ENCODE measurements at regions not wholly inside any gene's neighbourhood (a gene's known extent, or its start where the extent isn't known, plus 50 kb on each side); places are given as distances from the start of the nearest gene placed in this dataset.
"Not testable (repeated sequence)": the region's sequence is repeated elsewhere in the genome, so short reads cannot be mapped to it uniquely, and the experiment has no call there.

- DNase-seq: no peak
Measured at GRCh38 chr18:78816114-78816513, 163.5 kb upstream of the SALL3 start.

GRCh38 chr18:78816916-78817315, 162.7 kb upstream of the SALL3 start:
- no peak for DNase-seq

DNA sequence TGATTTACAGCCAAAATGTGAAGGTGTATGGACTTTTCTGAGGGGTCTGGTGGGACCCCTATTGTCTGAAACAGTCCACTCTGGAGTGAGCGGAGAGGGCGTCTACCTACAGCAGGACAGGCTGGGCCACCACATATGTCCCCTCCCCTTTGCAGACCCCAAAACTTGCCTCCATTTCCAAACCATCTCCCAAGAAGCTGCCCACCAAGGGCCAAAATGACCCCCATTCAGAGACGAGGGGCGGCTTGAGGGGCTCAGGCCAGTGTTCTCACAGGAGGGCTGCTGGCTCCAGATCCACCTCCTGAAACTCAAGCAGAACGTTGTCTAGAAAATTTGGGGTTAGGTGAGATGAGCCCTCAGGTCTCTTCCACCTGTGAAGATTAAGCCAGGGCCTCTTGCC, 161.1 kb upstream of the SALL3 start:
- DNase-seq: no peak

- DNase-seq: no peak
Measured at GRCh38 chr18:78818961-78819360, 160.7 kb upstream of the SALL3 start.

DNA sequence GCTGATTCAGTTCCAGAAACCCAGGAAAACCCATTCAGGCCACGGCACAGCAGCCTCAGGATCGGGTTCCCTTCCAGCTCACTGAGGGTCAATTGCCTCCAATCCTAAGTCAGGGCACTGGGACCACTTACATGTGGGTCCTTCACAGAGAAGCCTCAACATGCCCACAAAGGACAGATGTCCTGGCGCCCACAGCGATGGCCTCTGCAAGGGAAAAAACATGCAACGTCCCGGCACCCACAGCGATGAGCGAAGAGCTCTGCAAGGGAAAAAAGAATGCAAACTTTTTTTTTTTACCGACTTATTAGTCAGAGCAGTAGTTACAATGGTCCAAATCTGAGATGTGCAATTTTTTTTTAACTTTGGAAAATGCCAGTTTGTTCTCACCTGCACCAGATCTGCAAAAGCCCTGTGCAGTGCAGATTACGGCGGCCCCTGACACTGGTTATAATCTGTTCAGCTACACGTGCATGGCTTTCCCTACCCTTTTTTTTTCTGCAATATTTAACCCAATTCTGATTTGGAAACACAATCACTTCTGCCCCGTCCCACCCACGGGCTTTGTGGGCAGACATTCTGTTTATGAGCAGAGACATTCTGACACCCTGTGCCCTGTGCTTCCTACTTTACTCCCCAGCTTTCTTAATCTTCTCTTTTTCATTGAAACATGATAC, 159.3 kb upstream of the SALL3 start:
- DNase-seq: no peak

GRCh38 chr18:78821396-78821795, 158.2 kb upstream of the SALL3 start:
- no peak for DNase-seq

DNA sequence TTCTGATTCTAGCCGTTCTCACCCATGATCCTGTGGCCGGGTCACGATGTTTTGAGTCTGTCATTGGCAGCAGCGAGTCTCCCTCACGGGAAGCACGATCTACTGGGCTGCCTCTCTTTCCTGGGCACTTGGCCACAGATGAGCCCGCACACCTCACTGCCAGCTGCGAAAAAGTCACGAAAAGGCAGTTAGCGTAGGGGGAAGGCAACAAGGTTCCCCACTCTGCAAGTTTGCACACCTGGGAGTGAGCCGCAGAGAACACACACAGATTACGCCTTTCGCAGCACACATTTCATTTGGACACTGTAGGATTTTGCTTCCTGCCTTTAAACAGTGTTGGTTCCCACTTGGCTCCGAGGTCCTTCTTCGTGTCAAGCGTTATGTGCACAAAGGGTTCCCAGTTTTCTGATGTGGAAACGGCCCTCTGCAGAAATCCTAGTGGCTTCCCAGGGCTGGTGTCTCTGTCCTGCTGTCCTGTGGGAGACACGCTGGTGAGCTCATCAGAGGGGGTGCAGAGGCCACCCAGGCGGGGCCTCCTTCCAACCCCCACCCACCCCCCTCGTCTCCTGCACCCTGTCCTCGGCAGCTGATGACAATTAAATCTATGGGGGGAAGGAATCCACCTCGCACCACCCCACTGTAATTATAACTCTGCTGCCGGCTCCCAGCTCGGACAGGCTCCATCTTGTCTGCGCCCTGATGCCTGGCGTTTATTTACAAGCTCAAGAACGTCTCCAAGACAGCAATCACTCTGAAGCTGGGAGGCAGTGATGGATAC, 157.3 kb upstream of the SALL3 start:
- DNase-seq: no peak

DNA sequence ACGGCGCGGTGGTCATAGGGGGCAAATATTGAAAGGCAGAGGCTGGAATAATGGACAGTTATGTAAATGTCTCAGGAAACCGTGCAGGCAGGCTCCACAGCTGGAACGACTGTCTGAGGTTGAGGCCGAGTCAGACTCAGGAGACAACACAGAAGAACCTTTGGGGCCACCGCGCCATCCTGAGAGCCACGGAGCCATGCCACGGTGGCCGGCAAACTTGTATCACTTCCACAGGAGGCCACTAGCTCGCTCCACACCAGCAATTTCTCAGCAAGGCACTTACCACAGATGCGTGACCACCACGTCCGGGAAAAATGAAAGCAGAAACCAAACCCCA, 156.7 kb upstream of the SALL3 start:
- DNase-seq: no peak

DNA sequence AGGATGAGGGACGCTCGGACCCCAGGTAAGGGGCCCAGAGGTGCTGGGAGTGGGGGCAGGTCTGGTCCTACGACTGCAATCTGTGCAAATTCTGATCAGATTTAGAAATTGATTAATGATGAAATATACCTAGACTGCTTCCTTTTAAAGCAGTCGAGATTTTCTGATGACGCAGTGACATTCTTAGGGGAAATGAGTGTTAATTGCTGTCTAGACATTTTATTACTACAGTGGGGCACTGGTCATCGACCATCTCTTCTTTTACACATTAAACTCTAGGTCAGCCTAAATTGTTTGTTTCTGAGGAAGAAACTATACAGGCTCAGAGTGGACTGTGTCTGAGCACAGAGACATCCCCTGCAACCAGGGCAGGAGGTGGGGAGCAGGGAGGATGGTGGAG, 154.4 kb upstream of the SALL3 start:
- DNase-seq: no peak

GRCh38 chr18:78826631-78827030, 153.0 kb upstream of the SALL3 start:
- no peak for DNase-seq

- DNase-seq: no peak
Measured at GRCh38 chr18:78827141-78827540, 152.5 kb upstream of the SALL3 start.

DNA sequence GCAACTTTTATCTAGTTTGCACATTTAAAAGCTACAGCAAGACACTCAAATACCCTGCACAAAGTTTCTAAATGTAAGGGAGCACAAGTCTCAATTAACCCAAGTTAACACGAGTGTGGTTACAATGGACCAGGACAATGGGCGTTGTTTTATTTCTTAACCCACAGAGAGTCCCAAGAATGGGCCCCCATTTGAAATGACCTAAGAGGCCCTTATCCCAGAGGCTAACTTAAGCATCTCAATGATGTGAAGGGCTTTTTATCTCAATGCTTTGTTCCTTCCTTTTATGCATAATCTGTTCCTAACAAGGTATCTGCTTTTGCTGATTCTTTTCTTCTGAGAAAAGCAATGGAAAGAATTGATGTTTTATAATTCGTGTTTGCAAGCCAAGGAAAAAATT, 151.5 kb upstream of the SALL3 start:
- DNase-seq: no peak

- DNase-seq: not testable (repeated sequence)
Measured at GRCh38 chr18:78829026-78829425, 150.6 kb upstream of the SALL3 start.

DNA sequence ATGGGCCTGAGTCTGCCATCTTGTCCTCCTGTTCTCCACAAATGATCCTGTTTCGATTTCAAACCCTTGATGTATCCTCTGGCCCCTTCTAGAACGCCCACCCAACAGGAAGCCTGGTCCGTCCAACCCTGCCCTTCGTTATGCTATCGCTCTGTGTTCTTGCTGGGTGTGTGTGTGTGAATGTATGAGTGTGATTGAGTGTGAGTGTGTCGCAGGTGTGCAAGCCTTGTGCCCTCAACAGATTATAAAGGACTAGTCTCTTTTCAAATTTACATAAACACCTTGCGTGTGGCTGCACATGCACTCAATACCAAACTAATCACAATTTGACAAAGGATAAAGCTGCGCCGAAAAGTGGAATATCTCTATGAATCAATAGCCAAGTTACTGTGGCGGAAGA, 149.5 kb upstream of the SALL3 start:
- DNase-seq: no peak

DNA sequence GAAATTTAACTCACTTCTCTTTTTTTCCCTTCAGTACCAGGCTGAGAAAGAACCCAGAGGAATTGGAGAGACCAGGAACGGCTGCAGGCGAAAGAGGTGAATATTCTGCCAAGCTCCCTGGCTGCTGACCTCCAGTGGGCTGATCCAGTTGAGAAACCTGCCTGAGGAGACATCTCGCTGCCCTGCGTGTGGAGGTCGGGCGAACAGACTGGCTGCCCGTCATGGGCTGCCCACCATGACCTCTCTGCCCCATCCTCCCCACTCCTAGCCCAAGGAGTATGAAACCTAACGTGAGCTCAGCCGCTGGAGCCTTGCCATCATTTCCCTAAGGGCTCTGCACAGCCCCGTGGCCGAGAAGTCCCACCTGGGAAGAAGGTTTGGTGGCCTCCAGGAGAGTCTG, 148.8 kb upstream of the SALL3 start:
- DNase-seq: no peak

- no peak for DNase-seq
Measured at GRCh38 chr18:78831603-78832002, 148.0 kb upstream of the SALL3 start.

GRCh38 chr18:78833833-78834232, 145.8 kb upstream of the SALL3 start:
- DNase-seq: no peak

DNA sequence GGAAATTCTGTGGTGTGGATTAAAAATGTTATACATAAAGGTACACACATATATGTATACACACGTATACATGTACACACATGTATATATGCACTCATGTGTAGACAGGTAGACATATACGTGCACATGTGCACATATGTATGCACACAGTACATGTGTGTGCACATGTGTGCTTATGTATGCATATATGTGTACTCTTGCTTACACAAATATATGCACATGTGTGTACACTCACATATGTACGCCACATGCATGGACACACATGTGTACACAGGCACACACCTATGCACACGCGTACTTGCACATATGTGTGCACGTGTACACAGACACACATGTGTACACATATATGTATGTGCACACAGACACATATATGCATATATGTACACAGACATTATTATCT, 142.8 kb upstream of the SALL3 start:
- DNase-seq: no peak

GRCh38 chr18:78837754-78838153, 141.9 kb upstream of the SALL3 start:
- no peak for DNase-seq

GRCh38 chr18:78838183-78838582, 141.4 kb upstream of the SALL3 start:
- DNase-seq: no peak

DNA sequence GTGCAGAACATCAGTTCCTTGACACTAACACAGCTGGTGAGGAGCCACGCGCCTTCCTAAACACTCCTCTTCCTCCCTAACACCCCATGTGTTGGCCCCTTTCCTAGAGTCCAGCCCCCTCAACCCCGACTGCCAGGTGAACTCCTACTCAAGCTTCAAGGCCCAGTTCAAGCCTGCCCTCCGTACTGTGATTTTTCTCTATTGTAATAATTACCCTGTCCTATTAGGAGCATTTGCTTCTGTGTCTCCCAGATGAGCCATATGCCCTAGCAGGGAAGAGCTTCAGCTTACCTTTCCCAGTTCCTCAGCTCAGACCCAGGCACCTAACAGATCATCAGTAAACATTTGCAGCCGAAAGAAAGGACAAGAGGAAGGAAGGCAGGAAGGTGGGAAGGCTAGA, 130.6 kb upstream of the SALL3 start:
- no peak for DNase-seq

DNA sequence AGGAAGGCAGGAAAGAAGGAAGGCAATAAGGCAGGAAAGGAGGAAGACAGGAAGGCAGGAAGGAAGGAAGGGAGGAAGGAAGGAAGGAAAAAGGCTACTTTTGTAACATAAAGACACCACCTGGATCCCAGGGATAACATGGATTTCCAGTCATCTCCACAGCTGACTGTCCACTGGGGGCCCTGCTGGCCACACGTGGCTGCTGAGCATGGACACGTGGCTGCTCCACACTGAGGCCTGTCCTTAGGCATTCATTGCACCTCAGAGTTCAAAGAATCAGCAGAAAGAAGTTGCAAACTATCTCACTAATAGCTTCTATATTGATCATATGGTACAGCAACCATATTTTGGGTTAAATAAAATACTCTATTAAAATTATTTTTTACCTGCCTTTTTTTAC, 130.2 kb upstream of the SALL3 start:
- no peak for DNase-seq

GRCh38 chr18:78853341-78853740, 126.3 kb upstream of the SALL3 start:
- no peak for DNase-seq

DNA sequence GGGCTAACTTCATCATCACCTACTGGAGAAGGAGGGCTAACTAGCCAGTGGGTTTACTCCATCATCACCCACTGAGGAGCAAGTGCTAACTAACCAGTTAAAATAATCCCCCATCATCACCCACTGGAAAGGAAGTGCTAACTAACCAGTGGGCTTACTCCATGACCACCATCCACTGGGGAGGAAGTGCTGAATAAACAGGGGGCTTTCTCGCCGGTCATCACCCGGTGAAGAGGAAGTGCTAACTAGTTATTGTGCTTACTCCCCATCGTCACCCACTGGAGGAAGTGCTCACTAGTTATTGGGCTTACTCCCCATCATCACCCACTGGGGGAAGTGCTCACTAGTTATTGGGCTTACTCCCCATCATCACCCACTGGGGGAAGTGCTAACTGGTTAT, 124.4 kb upstream of the SALL3 start:
- no peak for DNase-seq

Data from stimulated activated CD4-positive, alpha-beta T cell treated with anti-CD3 and anti-CD28 coated beads, Interleukin-4, amount 100 ng/mL, for 1 hour (primary cell).